ENCODE measurements at regions not wholly inside any gene's neighbourhood (a gene's known extent, or its start where the extent isn't known, plus 50 kb on each side); places are given as distances from the start of the nearest gene placed in this dataset.

DNA sequence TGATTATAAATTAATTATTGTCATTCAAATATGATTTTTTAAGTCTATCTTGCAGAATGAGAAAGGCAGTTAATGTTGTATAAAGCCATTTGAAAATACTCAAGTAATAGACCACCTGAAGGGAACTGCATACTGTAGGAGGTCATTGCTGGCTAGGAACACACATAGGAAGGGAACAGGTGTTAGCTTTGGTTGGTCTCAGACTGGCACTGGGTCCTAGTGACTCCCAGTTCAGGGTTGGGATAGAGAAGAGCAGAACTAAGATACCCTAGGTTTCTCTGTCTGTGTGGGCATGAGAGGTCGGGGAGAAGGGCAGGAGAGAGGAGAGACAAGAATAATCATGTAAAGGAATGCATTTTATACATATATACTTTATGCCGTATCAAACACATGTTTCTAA is 559.0 kb upstream of the GOLIM4 start:
- no peak overlapping the region for H3K27ac ChIP-seq (ENCODE audit: insufficient read depth, low read length)
- CTCF ChIA-PET: no interaction called here
- intact Hi-C loops (cut with micrococcal nuclease): loop anchor here (5.0 kb wide), 1 partner anchor 173 kb away; no protein-coding TSS in a partner anchor
- H4K91ac ChIP-seq (ENCODE audit: insufficient read depth, low read depth, low read length): no peak overlapping the region
- H3K4ac ChIP-seq (ENCODE audit: low read depth, low read length): no peak overlapping the region
- no peaks in the 10 kb centered on the region for H4K20me1 ChIP-seq (ENCODE audit: insufficient read depth, low read length)
- H3K9me3 ChIP-seq (ENCODE audit: control insufficient read depth, insufficient read depth, low read length): no peaks in the 10 kb centered on the region
- H4K5ac ChIP-seq (ENCODE audit: low read depth, low read length): no peak overlapping the region
- no peak overlapping the region for H3K4me3 ChIP-seq (ENCODE audit: insufficient read depth, low read depth, low read length)
- no peak overlapping the region for H2AK5ac ChIP-seq (ENCODE audit: low read depth, low read length)
- H3K14ac ChIP-seq (replicated peaks; ENCODE audit: low read depth, low read length): no peak overlapping the region
- no peak for TF ChIP-seq FOS (IDR thresholded peaks at IDR 0.05; ENCODE audit: low read depth, low read length)
- no peak for TF ChIP-seq POLR2A (IDR thresholded peaks at IDR 0.05; ENCODE audit: low read depth, low read length)
- TF ChIP-seq, protein P1, sequence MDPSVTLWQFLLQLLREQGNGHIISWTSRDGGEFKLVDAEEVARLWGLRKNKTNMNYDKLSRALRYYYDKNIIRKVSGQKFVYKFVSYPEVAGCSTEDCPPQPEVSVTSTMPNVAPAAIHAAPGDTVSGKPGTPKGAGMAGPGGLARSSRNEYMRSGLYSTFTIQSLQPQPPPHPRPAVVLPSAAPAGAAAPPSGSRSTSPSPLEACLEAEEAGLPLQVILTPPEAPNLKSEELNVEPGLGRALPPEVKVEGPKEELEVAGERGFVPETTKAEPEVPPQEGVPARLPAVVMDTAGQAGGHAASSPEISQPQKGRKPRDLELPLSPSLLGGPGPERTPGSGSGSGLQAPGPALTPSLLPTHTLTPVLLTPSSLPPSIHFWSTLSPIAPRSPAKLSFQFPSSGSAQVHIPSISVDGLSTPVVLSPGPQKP (IDR thresholded peaks at IDR 0.05; ENCODE audit: borderline replicate concordance, low read depth, low read length): no peak
- TF ChIP-seq NFE2L2 (IDR thresholded peaks at IDR 0.05; ENCODE audit: low read depth, low read length): no peak
- no peak for TF ChIP-seq MAZ (IDR thresholded peaks at IDR 0.05; ENCODE audit: borderline replicate concordance, low read depth, low read length)
- no peak for TF ChIP-seq MAFK (IDR thresholded peaks at IDR 0.05; ENCODE audit: low read depth, low read length)
- no peak for TF ChIP-seq BHLHE40 (IDR thresholded peaks at IDR 0.05; ENCODE audit: low read depth, low read length)
- TF ChIP-seq MXI1 (IDR thresholded peaks at IDR 0.05; ENCODE audit: borderline replicate concordance, low read depth, low read length): no peak
- no peak for TF ChIP-seq RCOR1 (IDR thresholded peaks at IDR 0.05; ENCODE audit: insufficient replicate concordance, low read length)
- TF ChIP-seq SMC3 (IDR thresholded peaks at IDR 0.05; ENCODE audit: low read depth, low read length): no peak
- TF ChIP-seq RAD21 (IDR thresholded peaks at IDR 0.05; ENCODE audit: low read length): no peak
- TF ChIP-seq CHD1 (IDR thresholded peaks at IDR 0.05; ENCODE audit: low read depth, low read length): no peak
- TF ChIP-seq CTCF (conservative IDR thresholded peaks at IDR 0.05; ENCODE audit: low read depth, low read length): no peak
- no peak for TF ChIP-seq RFX5 (IDR thresholded peaks at IDR 0.05; ENCODE audit: low read depth, low read length)
- TF ChIP-seq USF2 (IDR thresholded peaks at IDR 0.05; ENCODE audit: low read depth, low read length): no peak
- TF ChIP-seq CEBPB (IDR thresholded peaks at IDR 0.05; ENCODE audit: low read depth, low read length): no peak
- no peak overlapping the region for H2BK120ac ChIP-seq (ENCODE audit: low read depth, low read length)
- H2BK15ac ChIP-seq (ENCODE audit: low read depth, low read length): no peak overlapping the region
- in situ Hi-C loops (cut with MboI; ENCODE audit: low sequenced_read_pairs): no loop called here
- WGBS, 2 experiments (ENCODE audit: extremely low coverage in 2 of 2, insufficient read length in 1 of 2): no CpG with 5 or more reads among the region's 2 CpGs
- H4K8ac ChIP-seq (ENCODE audit: low read depth in 2 of 2, low read length in 2 of 2): no peak overlapping the region
- no peaks in the 10 kb centered on the region for H3K79me1 ChIP-seq (ENCODE audit: low read depth in 1 of 2, low read length in 2 of 2)
- no peak overlapping the region for H2AK9ac ChIP-seq (replicated peaks; ENCODE audit: low read depth, low read length, poor library complexity)
- no peak overlapping the region for H2BK5ac ChIP-seq (ENCODE audit: low read depth, low read length, poor library complexity, severe bottlenecking)
- H3K4me1 ChIP-seq (ENCODE audit: control insufficient read depth, insufficient read depth, low read length): no peaks in the 10 kb centered on the region
- dilution Hi-C loops (cut with HindIII; ENCODE audit: low sequenced_read_pairs, unreplicated experiment): no loop called here
- no peaks in the 10 kb centered on the region for H3K36me3 ChIP-seq (ENCODE audit: control insufficient read depth, insufficient read depth, low read length)
- DNase-seq (no peak), ATAC-seq (ENCODE audit: low read depth) (no peak)
- H3K9me1 ChIP-seq (ENCODE audit: insufficient read depth, low read length): no peaks in the 10 kb centered on the region; the same call in 1 of the 2 replicates
- H3K18ac ChIP-seq (ENCODE audit: low read depth, low read length): no peak overlapping the region
- POLR2A ChIA-PET (ENCODE audit: unreplicated experiment): no interaction called here
- H3K23ac ChIP-seq (ENCODE audit: low read depth, low read length): no peak overlapping the region
- H3K27me3 ChIP-seq (ENCODE audit: control insufficient read depth, insufficient read depth, low read length): no peaks in the 10 kb centered on the region
- H3K4me2 ChIP-seq (ENCODE audit: low read depth, low read length): no peak overlapping the region
- BruUV-seq (replicated peaks): no TSS peak
- no peak overlapping the region for H3K9ac ChIP-seq (ENCODE audit: low read depth, low read length)
- no peak overlapping the region for H3K56ac ChIP-seq (ENCODE audit: extremely low read depth, insufficient read depth, low read length)
- H2AFZ ChIP-seq (replicated peaks; ENCODE audit: low read length, poor library complexity): no peak overlapping the region
- no peak overlapping the region for H2BK20ac ChIP-seq (ENCODE audit: low read depth, low read length)
